K562 (cell line): ENCODE measurements at regions not wholly inside any gene's neighbourhood (a gene's known extent, or its start where the extent isn't known, plus 50 kb on each side); places are given as distances from the start of the nearest gene placed in this dataset.

ENCODE experiments used
- ATAC-seq: fragments of 200-7000 bp; cut with Tn5 transposase; 3 replicates; pipeline ENCODE4 v1.9.1; 2020; ENCODE audit warnings: moderate library complexity
- BruUV-seq: library from RNA; stranded (reverse); fragments of 400-500 nt; replicated peaks from 2 replicates; lab custom pipeline; 2021; lab: Mats Ljungman, UMichigan
- CTCF ChIA-PET: fragments of 300-600 bp; formaldehyde crosslinking; extraction: SDS; loops from one replicate; lab custom pipeline; 2021; ENCODE audit warnings: low intra/inter-chr PET ratio; lab: Yijun Ruan, JAX
- POLR2A ChIA-PET: fragments of 300-600, 350-650 bp; sonication (Branson Sonifier 250); formaldehyde crosslinking; extraction: SDS; loops from one replicate; lab custom pipeline; 2021; ENCODE audit warnings: antibody characterized with exemption, inconsistent platforms; lab: Yijun Ruan, JAX
- DNase-seq, 4 experiments: peaks; one replicate each; pipeline versions ENCODE4 v3.0.0 to v3.0.0-alpha.2; 2011 to 2018; ENCODE audit warnings: low spot score in 3 of 4, mixed read lengths in 3 of 4; ENCODE audit errors: extremely low read depth in 1 of 4
- FAIRE-seq: peaks from 2 replicates; lab custom pipeline; 2011; peaks lifted over from hg19 to GRCh38; lab: Jason Lieb, UNC
- H2AFZ ChIP-seq: 2 replicates; pipeline ENCODE4 v1.6.0; 2011; ENCODE audit warnings: low read depth, low read length, control low read depth, inconsistent platforms
- H3K27ac ChIP-seq: fragments of 200-600 bp; 3 replicates; pipeline ENCODE4 v1.8.0; 2011; ENCODE audit warnings: low read depth, mild to moderate bottlenecking, control low read depth, inconsistent platforms, low read length, moderate library complexity, mixed read lengths; ENCODE audit errors: extremely low read depth
- H3K27me3 ChIP-seq, 2 experiments: fragments of 300-600 bp in 1 of 2; 2 replicates in 1 of 2; 3 replicates in 1 of 2; pipeline versions ENCODE4 v1.6.0 to v1.8.0; 2011; ENCODE audit warnings: inconsistent platforms in 2 of 2, low read length in 2 of 2, mild to moderate bottlenecking in 1 of 2, mixed read lengths in 1 of 2, moderate library complexity in 1 of 2; ENCODE audit not compliant: control insufficient read depth in 2 of 2, insufficient read depth in 2 of 2
- H3K36me3 ChIP-seq: fragments of 300-600 bp; 3 replicates; pipeline ENCODE4 v1.8.0; 2011; ENCODE audit warnings: mild to moderate bottlenecking, low read length, inconsistent platforms; ENCODE audit not compliant: control insufficient read depth, insufficient read depth
- H3K4me1 ChIP-seq, 2 experiments: fragments of 200-600 bp in 1 of 2; replicated peaks in 1 of 2; 2 replicates in 1 of 2; 3 replicates in 1 of 2; pipeline versions ENCODE4 v1.5.1 to v1.8.0; 2011; ENCODE audit warnings: inconsistent platforms in 2 of 2, low read length in 2 of 2, mild to moderate bottlenecking in 1 of 2, mixed read lengths in 1 of 2, moderate library complexity in 1 of 2; ENCODE audit not compliant: control insufficient read depth in 2 of 2, insufficient read depth in 2 of 2
- H3K4me2 ChIP-seq: 2 replicates; pipeline ENCODE4 v1.6.1; 2011; ENCODE audit warnings: low read length, control low read depth, inconsistent platforms, mixed read lengths; ENCODE audit not compliant: insufficient read depth
- H3K4me3 ChIP-seq: fragments of 200-600 bp; sonication (generic), shearing (Covaris generic); 2 replicates; pipeline ENCODE4 v1.5.1; 2016; ENCODE audit warnings: control low read depth, inconsistent platforms
- H3K79me2 ChIP-seq: fragments of 200-600 bp; 3 replicates; pipeline ENCODE4 v1.8.0; 2011; ENCODE audit warnings: low read length, inconsistent platforms; ENCODE audit not compliant: control insufficient read depth, insufficient read depth
- H3K9ac ChIP-seq, 2 experiments: 2 replicates each; pipeline versions ENCODE4 v1.6.0 to v1.6.1; 2011; ENCODE audit warnings: low read depth in 2 of 2, low read length in 2 of 2, control low read depth in 1 of 2, inconsistent platforms in 1 of 2, mild to moderate bottlenecking in 1 of 2, mixed read lengths in 1 of 2; ENCODE audit not compliant: insufficient read depth in 1 of 2
- H3K9me1 ChIP-seq: one replicate; pipeline ENCODE4 v1.6.0; 2011; ENCODE audit warnings: inconsistent platforms, mild to moderate bottlenecking, low read length, moderate library complexity; ENCODE audit not compliant: control insufficient read depth, insufficient read depth
- H3K9me3 ChIP-seq: replicated peaks from 2 replicates; pipeline ENCODE4 v1.5.1; 2011; ENCODE audit warnings: low read depth, low read length, inconsistent platforms; ENCODE audit not compliant: control insufficient read depth, insufficient read depth
- H4K20me1 ChIP-seq: replicated peaks from 2 replicates; pipeline ENCODE4 v1.6.1; 2011; ENCODE audit warnings: low read length, inconsistent platforms, mixed read lengths; ENCODE audit not compliant: control insufficient read depth, insufficient read depth
- ATF7 ChIP-seq: fragments of 450-650 bp; IDR thresholded peaks from 2 replicates; pipeline ENCODE4 v1.7.1; 2014; ENCODE audit warnings: mild to moderate bottlenecking, moderate library complexity
- BRCA1 ChIP-seq, 2 experiments: fragments of 450-650 bp in 1 of 2; sonication (generic) in 1 of 2; formaldehyde crosslinking in 1 of 2; IDR thresholded peaks; 2 replicates each; pipeline versions ENCODE4 v1.5.0 to v1.6.1; 2017 to 2020; ENCODE audit warnings: mild to moderate bottlenecking in 1 of 2, missing genetic modification reagents in 1 of 2
- CBX2 ChIP-seq: fragments of 200-600 bp; sonication (generic); IDR thresholded peaks from one replicate; pipeline ENCODE4 v1.6.1; 2012; ENCODE audit warnings: mild to moderate bottlenecking, low read length, inconsistent platforms; ENCODE audit not compliant: insufficient read depth, poor library complexity, severe bottlenecking
- CBX8 ChIP-seq: fragments of 200-600 bp; sonication (generic); IDR thresholded peaks from 2 replicates; pipeline ENCODE4 v1.6.1; 2012; ENCODE audit warnings: borderline replicate concordance, mixed run types, low read depth, mild to moderate bottlenecking, moderate library complexity, mixed read lengths, low read length, control low read depth, inconsistent platforms; ENCODE audit not compliant: poor library complexity, severe bottlenecking; ENCODE audit errors: extremely low read depth
- FOXJ2 ChIP-seq: fragments of 200-800 bp; sonication (Bioruptor generic); IDR thresholded peaks from 2 replicates; pipeline ENCODE4 v1.6.1; 2016; ENCODE audit warnings: missing genetic modification characterization, missing compliant biosample characterization
- FOXJ3 ChIP-seq: sonication (generic); formaldehyde crosslinking; IDR thresholded peaks from 2 replicates; pipeline ENCODE4 v1.4.0; 2020; ENCODE audit warnings: mild to moderate bottlenecking, missing genetic modification reagents
- KAT7 ChIP-seq: sonication (generic); formaldehyde crosslinking; IDR thresholded peaks from 2 replicates; pipeline ENCODE4 v1.8.0; 2022; ENCODE audit warnings: missing genetic modification reagents, mild to moderate bottlenecking, borderline replicate concordance
- MAFK ChIP-seq: IDR thresholded peaks from 2 replicates; pipeline ENCODE4 v1.6.1; 2011; ENCODE audit warnings: low read length, improper control_type of control experiment
- NR2C1 ChIP-seq, 2 experiments: fragments of 450-650 bp; IDR thresholded peaks; 2 replicates each; pipeline ENCODE4 v1.6.1; 2017; ENCODE audit warnings: mild to moderate bottlenecking in 2 of 2, antibody characterized with exemption in 1 of 2, inconsistent platforms in 1 of 2, missing compliant biosample characterization in 1 of 2, missing genetic modification characterization in 1 of 2
- PTTG1 ChIP-seq: fragments of 450-650 bp; IDR thresholded peaks from 2 replicates; pipeline ENCODE4 v1.6.1; 2016; ENCODE audit warnings: low read depth, mild to moderate bottlenecking, missing genetic modification characterization, missing compliant biosample characterization
- SMARCB1 ChIP-seq: IDR thresholded peaks from 2 replicates; pipeline ENCODE4 v1.6.1; 2011; ENCODE audit warnings: improper control_type of control experiment, low read depth; ENCODE audit not compliant: insufficient read length
- YY1 ChIP-seq, 3 experiments: IDR thresholded peaks; 2 replicates each; pipeline ENCODE4 v1.6.1; 2011; ENCODE audit warnings: low read length in 2 of 3, mild to moderate bottlenecking in 2 of 3, moderate library complexity in 2 of 3, borderline replicate concordance in 1 of 3, control low read depth in 1 of 3, low read depth in 1 of 3; ENCODE audit not compliant: insufficient read depth in 3 of 3, insufficient replicate concordance in 2 of 3, control insufficient read depth in 1 of 3, insufficient read length in 1 of 3; ENCODE audit errors: extremely low read depth in 1 of 3
- ZBTB17 ChIP-seq: fragments of 450-650 bp; formaldehyde crosslinking; IDR thresholded peaks from 2 replicates; pipeline ENCODE4 v1.4.0; 2020; ENCODE audit warnings: mild to moderate bottlenecking
- ZFP36 ChIP-seq: fragments of 150-350 bp; IDR thresholded peaks from 2 replicates; pipeline ENCODE4 v1.6.1; 2018; ENCODE audit warnings: low read length, low read depth; ENCODE audit not compliant: partially characterized antibody
- ZNF609 ChIP-seq: sonication (generic); formaldehyde crosslinking; IDR thresholded peaks from 2 replicates; pipeline ENCODE4 v1.8.1; 2023; ENCODE audit warnings: missing genetic modification reagents, mild to moderate bottlenecking, borderline replicate concordance
- ZNF699 ChIP-seq: fragments of 250-450 bp; sonication (Bioruptor Pico); IDR thresholded peaks from 2 replicates; pipeline ENCODE4 v1.8.0; 2021; ENCODE audit warnings: mild to moderate bottlenecking, moderate library complexity; ENCODE audit not compliant: insufficient replicate concordance
- ZNF785 ChIP-seq: fragments of 250-450 bp; sonication (Bioruptor Pico); IDR thresholded peaks from 2 replicates; pipeline ENCODE4 v1.4.0; 2020; ENCODE audit warnings: mild to moderate bottlenecking
- WGBS: fragments of 100-300 bp; shearing (Covaris generic); methylation state at CpG from one replicate; pipeline ENCODE4 v1.1.6; 2016; ENCODE audit warnings: low coverage, mixed read lengths; ENCODE audit not compliant: insufficient coverage; ENCODE audit errors: missing lambda C conversion rate; 5-methylcytosine and 5-hydroxymethylcytosine counted together
- in situ Hi-C: fragments of 300-500 bp; cut with MboI; formaldehyde crosslinking; loops from 4 replicates; pipeline ENCODE4 v1.15.0; 2018; ENCODE audit warnings: inconsistent platforms, mixed read lengths
- intact Hi-C: fragments of 100-400 bp; cut with micrococcal nuclease; formaldehyde crosslinking; loops from 2 replicates; pipeline ENCODE4 v1.14.2; 2022

- H3K4me3 ChIP-seq, result no peak overlapping the region
- TF ChIP-seq PTTG1, result no peak
- TF ChIP-seq ZNF785, result no peak
- no peak for TF ChIP-seq NR2C1 (IDR thresholded peaks at IDR 0.05)
- TF ChIP-seq NR2C1 (tag; IDR thresholded peaks at IDR 0.05), result no peak
- no peak for TF ChIP-seq BRCA1 (IDR thresholded peaks at IDR 0.05)
- TF ChIP-seq BRCA1 (CRISPR knock-in tag; IDR thresholded peaks at IDR 0.05), result no peak
- TF ChIP-seq MAFK, result no peak
- TF ChIP-seq FOXJ2 (tag), result no peak
- peak; percentile 94 for TF ChIP-seq CBX8
- no peak for TF ChIP-seq ZNF609 (CRISPR knock-in tag)
- TF ChIP-seq FOXJ3 (CRISPR knock-in tag), result no peak
- no peak for TF ChIP-seq YY1 (IDR thresholded peaks at IDR 0.05; ENCODE audit: borderline replicate concordance in 1 of 3, control insufficient read depth in 1 of 3, extremely low read depth in 1 of 3, insufficient read depth in 3 of 3, insufficient read length in 1 of 3, insufficient replicate concordance in 2 of 3, low read depth in 1 of 3, low read length in 2 of 3)
- no peak for TF ChIP-seq ZBTB17 (CRISPR knock-in tag)
- TF ChIP-seq SMARCB1, result no peak
- TF ChIP-seq KAT7, result no peak
- no peak for TF ChIP-seq ZNF699
- TF ChIP-seq CBX2, result peak; percentile 76
- no peak for TF ChIP-seq ATF7
- peak; percentile 28 for TF ChIP-seq ZFP36
These were observed 69.6 kb upstream of the ALDH1B1 start for GRCh38 chr9:38322937-38323336.

More at GRCh38 chr9:38322937-38323336, 69.6 kb upstream of the ALDH1B1 start:
- H3K4me2 ChIP-seq, result no peak overlapping the region
- WGBS, result 0% methylated on average over 3 of the region's 3 CpGs
- intact Hi-C loops (no loop called here), in situ Hi-C loops (no loop called here)
- DNase-seq (no peak), FAIRE-seq (no peak), ATAC-seq (no peak)
- no peaks in the 10 kb centered on the region; a peak in 1 of 5 replicates for H3K4me1 ChIP-seq
- H3K9ac ChIP-seq, result no peak overlapping the region
- no peaks in the 10 kb centered on the region for H3K9me3 ChIP-seq
- ChIA-PET CTCF (interaction anchor here (1.1 kb wide), 1 partner anchor 48 kb away, joined by 3 read pairs; no protein-coding TSS in a partner anchor), POLR2A (no interaction called here)
- no peaks in the 10 kb centered on the region for H3K36me3 ChIP-seq
- peaks cover 6 to 12% of the 10 kb centered on the region in 2 experiments; a peak in 4 of 5 replicates for H3K27me3 ChIP-seq
- H2AFZ ChIP-seq, result no peak overlapping the region
- no TSS peak for BruUV-seq
- H3K79me2 ChIP-seq, result no peaks in the 10 kb centered on the region
- no peak overlapping the region for H3K27ac ChIP-seq
- no peaks in the 10 kb centered on the region for H3K9me1 ChIP-seq
- H4K20me1 ChIP-seq, result no peaks in the 10 kb centered on the region
